ENCODE measurements at regions not wholly inside any gene's neighbourhood (a gene's known extent, or its start where the extent isn't known, plus 50 kb on each side); places are given as distances from the start of the nearest gene placed in this dataset.

DNA sequence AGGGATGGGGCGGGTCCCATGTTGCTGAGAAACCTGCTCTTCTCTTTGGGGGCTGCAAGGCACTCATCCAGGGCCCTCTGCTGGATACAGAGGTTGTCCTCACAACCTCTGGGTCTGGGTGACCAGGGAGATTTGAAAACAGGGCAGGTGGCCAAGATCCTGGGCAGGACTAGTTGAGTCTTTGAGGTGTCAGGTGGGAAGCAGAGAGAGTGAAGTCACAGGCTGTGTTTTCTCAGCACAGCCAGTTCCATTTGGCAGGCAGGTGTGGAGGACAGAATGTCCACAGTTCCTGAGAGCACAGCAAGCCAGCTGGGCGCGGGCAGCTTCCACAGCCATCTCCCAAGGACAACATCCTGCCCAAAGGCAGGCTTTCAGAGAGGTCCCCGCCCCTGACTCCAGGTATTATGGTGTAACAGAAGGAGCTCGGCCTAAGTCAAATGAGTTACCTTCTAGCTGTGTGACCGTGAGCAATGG lies 118.8 kb downstream of the NUFIP1 start:
- no peak for DNase-seq (ENCODE audit: extremely low read depth in 1 of 4, low spot score in 3 of 4)
- Histone ChIP-seq H3K4me2 (ENCODE audit: insufficient read depth, low read length) (no peak overlapping the region), H4K20me1 (replicated peaks; ENCODE audit: control insufficient read depth, insufficient read depth, low read length) (no peaks in the 10 kb centered on the region), H2AFZ (ENCODE audit: low read depth, low read length) (no peak overlapping the region), H3K9me1 (ENCODE audit: control insufficient read depth, insufficient read depth, low read length) (no peaks in the 10 kb centered on the region), H3K9ac (ENCODE audit: insufficient read depth in 1 of 2, low read depth in 2 of 2, low read length in 2 of 2) (no peak overlapping the region), H3K4me1 (replicated peaks in 1 of 2; ENCODE audit: control insufficient read depth in 2 of 2, insufficient read depth in 2 of 2, low read length in 2 of 2) (no peaks in the 10 kb centered on the region; a peak in 1 of 5 replicates), H3K36me3 (ENCODE audit: control insufficient read depth, insufficient read depth, low read length) (no peaks in the 10 kb centered on the region), H3K27ac (ENCODE audit: extremely low read depth, low read depth, low read length) (no peak overlapping the region), H3K4me3 (no peak overlapping the region), H3K9me3 (replicated peaks; ENCODE audit: control insufficient read depth, insufficient read depth, low read depth, low read length) (no peaks in the 10 kb centered on the region), H3K27me3 (ENCODE audit: control insufficient read depth in 2 of 2, insufficient read depth in 2 of 2, low read length in 2 of 2) (peaks cover 5 to 38% of the 10 kb centered on the region in 2 experiments; a peak in 4 of 5 replicates), H3K79me2 (ENCODE audit: control insufficient read depth, insufficient read depth, low read length) (no peaks in the 10 kb centered on the region)
- ChIA-PET CTCF (ENCODE audit: low intra/inter-chr PET ratio) (no interaction called here), POLR2A (no interaction called here)
- intact Hi-C loops (cut with micrococcal nuclease) (no loop called here), in situ Hi-C loops (cut with MboI) (no loop called here)
- TF ChIP-seq, protein P1, sequence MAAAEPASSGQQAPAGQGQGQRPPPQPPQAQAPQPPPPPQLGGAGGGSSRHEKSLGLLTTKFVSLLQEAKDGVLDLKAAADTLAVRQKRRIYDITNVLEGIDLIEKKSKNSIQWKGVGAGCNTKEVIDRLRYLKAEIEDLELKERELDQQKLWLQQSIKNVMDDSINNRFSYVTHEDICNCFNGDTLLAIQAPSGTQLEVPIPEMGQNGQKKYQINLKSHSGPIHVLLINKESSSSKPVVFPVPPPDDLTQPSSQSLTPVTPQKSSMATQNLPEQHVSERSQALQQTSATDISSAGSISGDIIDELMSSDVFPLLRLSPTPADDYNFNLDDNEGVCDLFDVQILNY (CRISPR knock-in tag; IDR thresholded peaks at IDR 0.05), result no peak
- FAIRE-seq, result no peak
- WGBS (ENCODE audit: insufficient coverage, low coverage, missing lambda C conversion rate), result 0% methylated on average over 6 of the region's 6 CpGs
- no peak for ATAC-seq
- BruUV-seq (replicated peaks), result no TSS peak

DNA sequence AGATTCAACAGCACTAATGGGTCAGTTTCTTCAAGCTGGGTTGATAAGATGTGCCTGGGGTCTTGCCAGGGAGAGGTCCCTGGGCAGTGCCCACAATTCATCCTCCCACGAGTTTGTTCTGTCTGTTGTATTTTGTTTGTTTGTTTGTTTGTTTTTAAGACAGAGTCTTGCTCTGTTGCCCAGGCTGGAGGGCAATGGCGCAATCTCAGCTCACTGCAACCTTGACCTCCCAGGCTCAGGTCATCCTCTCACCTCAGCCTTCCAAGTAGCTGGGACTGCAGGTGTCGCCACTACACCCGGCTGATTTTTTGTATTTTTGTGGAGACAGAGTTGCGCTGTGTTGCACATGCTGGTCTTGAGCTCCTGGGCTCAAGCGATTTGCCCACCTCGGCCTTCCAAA lies 120.1 kb downstream of the NUFIP1 start:
- Histone ChIP-seq H3K4me2 (ENCODE audit: insufficient read depth, low read length) (no peak overlapping the region), H3K9ac (ENCODE audit: insufficient read depth in 1 of 2, low read depth in 2 of 2, low read length in 2 of 2) (no peak overlapping the region), H4K20me1 (replicated peaks; ENCODE audit: control insufficient read depth, insufficient read depth, low read length) (no peaks in the 10 kb centered on the region), H3K9me3 (replicated peaks; ENCODE audit: control insufficient read depth, insufficient read depth, low read depth, low read length) (no peaks in the 10 kb centered on the region), H3K36me3 (ENCODE audit: control insufficient read depth, insufficient read depth, low read length) (no peaks in the 10 kb centered on the region), H3K9me1 (ENCODE audit: control insufficient read depth, insufficient read depth, low read length) (no peaks in the 10 kb centered on the region), H3K27ac (ENCODE audit: extremely low read depth, low read depth, low read length) (no peak overlapping the region), H2AFZ (ENCODE audit: low read depth, low read length) (no peak overlapping the region), H3K79me2 (ENCODE audit: control insufficient read depth, insufficient read depth, low read length) (no peaks in the 10 kb centered on the region), H3K4me3 (no peak overlapping the region), H3K27me3 (ENCODE audit: control insufficient read depth in 2 of 2, insufficient read depth in 2 of 2, low read length in 2 of 2) (peaks cover 5 to 37% of the 10 kb centered on the region in 2 experiments; a peak in 4 of 5 replicates), H3K4me1 (replicated peaks in 1 of 2; ENCODE audit: control insufficient read depth in 2 of 2, insufficient read depth in 2 of 2, low read length in 2 of 2) (no peaks in the 10 kb centered on the region; a peak in 1 of 5 replicates)
- ChIA-PET POLR2A (interaction anchor here (0.6 kb wide), 1 partner anchor 38 kb away, joined by 3 read pairs; no protein-coding TSS in a partner anchor), CTCF (ENCODE audit: low intra/inter-chr PET ratio) (no interaction called here)
- intact Hi-C loops (cut with micrococcal nuclease) (no loop called here), in situ Hi-C loops (cut with MboI) (no loop called here)
- ATAC-seq (no peak), FAIRE-seq (no peak), DNase-seq (ENCODE audit: extremely low read depth in 1 of 4, low spot score in 3 of 4) (no peak)
- WGBS (ENCODE audit: insufficient coverage, low coverage, missing lambda C conversion rate), result 2% methylated on average over 7 of the region's 7 CpGs
- BruUV-seq (replicated peaks), result no TSS peak
- TF ChIP-seq SLC30A9 (CRISPR knock-in tag; IDR thresholded peaks at IDR 0.05), result no peak
- no peak for TF ChIP-seq GTF2F1 (IDR thresholded peaks at IDR 0.05; ENCODE audit: low read depth, low read length)
- no peak for TF ChIP-seq ZNF224 (CRISPR knock-in tag; IDR thresholded peaks at IDR 0.05)
- TF ChIP-seq, protein P2, sequence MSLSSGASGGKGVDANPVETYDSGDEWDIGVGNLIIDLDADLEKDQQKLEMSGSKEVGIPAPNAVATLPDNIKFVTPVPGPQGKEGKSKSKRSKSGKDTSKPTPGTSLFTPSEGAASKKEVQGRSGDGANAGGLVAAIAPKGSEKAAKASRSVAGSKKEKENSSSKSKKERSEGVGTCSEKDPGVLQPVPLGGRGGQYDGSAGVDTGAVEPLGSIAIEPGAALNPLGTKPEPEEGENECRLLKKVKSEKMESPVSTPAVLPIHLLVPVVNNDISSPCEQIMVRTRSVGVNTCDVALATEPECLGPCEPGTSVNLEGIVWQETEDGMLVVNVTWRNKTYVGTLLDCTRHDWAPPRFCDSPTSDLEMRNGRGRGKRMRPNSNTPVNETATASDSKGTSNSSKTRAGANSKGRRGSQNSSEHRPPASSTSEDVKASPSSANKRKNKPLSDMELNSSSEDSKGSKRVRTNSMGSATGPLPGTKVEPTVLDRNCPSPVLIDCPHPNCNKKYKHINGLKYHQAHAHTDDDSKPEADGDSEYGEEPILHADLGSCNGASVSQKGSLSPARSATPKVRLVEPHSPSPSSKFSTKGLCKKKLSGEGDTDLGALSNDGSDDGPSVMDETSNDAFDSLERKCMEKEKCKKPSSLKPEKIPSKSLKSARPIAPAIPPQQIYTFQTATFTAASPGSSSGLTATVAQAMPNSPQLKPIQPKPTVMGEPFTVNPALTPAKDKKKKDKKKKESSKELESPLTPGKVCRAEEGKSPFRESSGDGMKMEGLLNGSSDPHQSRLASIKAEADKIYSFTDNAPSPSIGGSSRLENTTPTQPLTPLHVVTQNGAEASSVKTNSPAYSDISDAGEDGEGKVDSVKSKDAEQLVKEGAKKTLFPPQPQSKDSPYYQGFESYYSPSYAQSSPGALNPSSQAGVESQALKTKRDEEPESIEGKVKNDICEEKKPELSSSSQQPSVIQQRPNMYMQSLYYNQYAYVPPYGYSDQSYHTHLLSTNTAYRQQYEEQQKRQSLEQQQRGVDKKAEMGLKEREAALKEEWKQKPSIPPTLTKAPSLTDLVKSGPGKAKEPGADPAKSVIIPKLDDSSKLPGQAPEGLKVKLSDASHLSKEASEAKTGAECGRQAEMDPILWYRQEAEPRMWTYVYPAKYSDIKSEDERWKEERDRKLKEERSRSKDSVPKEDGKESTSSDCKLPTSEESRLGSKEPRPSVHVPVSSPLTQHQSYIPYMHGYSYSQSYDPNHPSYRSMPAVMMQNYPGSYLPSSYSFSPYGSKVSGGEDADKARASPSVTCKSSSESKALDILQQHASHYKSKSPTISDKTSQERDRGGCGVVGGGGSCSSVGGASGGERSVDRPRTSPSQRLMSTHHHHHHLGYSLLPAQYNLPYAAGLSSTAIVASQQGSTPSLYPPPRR (CRISPR knock-in tag; IDR thresholded peaks at IDR 0.05; ENCODE audit: borderline replicate concordance), result no peak
- no peak for TF ChIP-seq LCOR (CRISPR knock-in tag; IDR thresholded peaks at IDR 0.05)
- no peak for TF ChIP-seq ZNF76 (CRISPR knock-in tag; IDR thresholded peaks at IDR 0.05; ENCODE audit: borderline replicate concordance)
- no peak for TF ChIP-seq NRF1 (conservative IDR thresholded peaks at IDR 0.05 in 1 of 2, IDR thresholded peaks at IDR 0.05 in 1 of 2)
- TF ChIP-seq CCAR2 (IDR thresholded peaks at IDR 0.05; ENCODE audit: low read depth, low read length), result no peak
- no peak for TF ChIP-seq PHB (CRISPR knock-in tag; IDR thresholded peaks at IDR 0.05)
- no peak for TF ChIP-seq SREBF2 (CRISPR knock-in tag; IDR thresholded peaks at IDR 0.05)
